ENCODE measurements at regions not wholly inside any gene's neighbourhood (a gene's known extent, or its start where the extent isn't known, plus 50 kb on each side); places are given as distances from the start of the nearest gene placed in this dataset.
"Not testable (repeated sequence)": the region's sequence is repeated elsewhere in the genome, so short reads cannot be mapped to it uniquely, and the experiment has no call there.

GRCh38 chr7:13631207-13632049 lies 358.0 kb downstream of the ETV1 start:
- not testable (repeated sequence) for DNase-seq

GRCh38 chr7:13633857-13634256 lies 355.6 kb downstream of the ETV1 start:
- no peak for DNase-seq

GRCh38 chr7:13639396-13639795 lies 350.1 kb downstream of the ETV1 start:
- DNase-seq = no peak

GRCh38 chr7:13641714-13642113 lies 347.8 kb downstream of the ETV1 start:
- DNase-seq = no peak

GRCh38 chr7:13651167-13651566 lies 338.3 kb downstream of the ETV1 start:
- DNase-seq = no peak

GRCh38 chr7:13656330-13656729 lies 333.1 kb downstream of the ETV1 start:
- no peak for DNase-seq

- no peak for DNase-seq
Measured at GRCh38 chr7:13673290-13673689, 316.2 kb downstream of the ETV1 start.

GRCh38 chr7:13682626-13683025 lies 306.8 kb downstream of the ETV1 start:
- no peak for DNase-seq

GRCh38 chr7:13687500-13687899 lies 302.0 kb downstream of the ETV1 start:
- no peak for DNase-seq

- no peak for DNase-seq
Measured at GRCh38 chr7:13692548-13692947, 296.9 kb downstream of the ETV1 start.

GRCh38 chr7:13702251-13702650 lies 287.2 kb downstream of the ETV1 start:
- no peak for DNase-seq

GRCh38 chr7:13708670-13709069 lies 280.8 kb downstream of the ETV1 start:
- no peak for DNase-seq

- DNase-seq = no peak
Measured at GRCh38 chr7:13713092-13713491, 276.4 kb downstream of the ETV1 start.

GRCh38 chr7:13715534-13715933 lies 273.9 kb downstream of the ETV1 start:
- no peak for DNase-seq

GRCh38 chr7:13717031-13717430 lies 272.4 kb downstream of the ETV1 start:
- no peak for DNase-seq

- DNase-seq = no peak
Measured at GRCh38 chr7:13724191-13724976, 265.1 kb downstream of the ETV1 start.

GRCh38 chr7:13724977-13725566 lies 264.4 kb downstream of the ETV1 start:
- DNase-seq = no peak

GRCh38 chr7:13725591-13725990 lies 263.9 kb downstream of the ETV1 start:
- DNase-seq = no peak

GRCh38 chr7:13727279-13727678 lies 262.2 kb downstream of the ETV1 start:
- no peak for DNase-seq

- DNase-seq = no peak
Measured at GRCh38 chr7:13727751-13728150, 261.7 kb downstream of the ETV1 start.

GRCh38 chr7:13728430-13728829 lies 261.0 kb downstream of the ETV1 start:
- not testable (repeated sequence) for DNase-seq

GRCh38 chr7:13731643-13732042 lies 257.8 kb downstream of the ETV1 start:
- no peak for DNase-seq

GRCh38 chr7:13737563-13737962 lies 251.9 kb downstream of the ETV1 start:
- no peak for DNase-seq

- no peak for DNase-seq
Measured at GRCh38 chr7:13742126-13742525, 247.3 kb downstream of the ETV1 start.
